ENCODE measurements at regions not wholly inside any gene's neighbourhood (a gene's known extent, or its start where the extent isn't known, plus 50 kb on each side); places are given as distances from the start of the nearest gene placed in this dataset.

- no peak for TF ChIP-seq CTCF (IDR thresholded peaks at IDR 0.05; ENCODE audit: low read depth, low read length)
- TF ChIP-seq POLR2A (IDR thresholded peaks at IDR 0.05; ENCODE audit: extremely low read depth, insufficient read length): no peak
- TF ChIP-seq MAX (IDR thresholded peaks at IDR 0.05; ENCODE audit: low read depth, low read length): no peak
- no peak for TF ChIP-seq MYC (IDR thresholded peaks at IDR 0.05; ENCODE audit: low read depth, low read length)
Measured at GRCh38 chr22:48438096-48438495, 1389.6 kb downstream of the BRD1 start.

All from NB4 (cell line).